PFSK-1 (cell line): ENCODE measurements at regions not wholly inside any gene's neighbourhood (a gene's known extent, or its start where the extent isn't known, plus 50 kb on each side); places are given as distances from the start of the nearest gene placed in this dataset.

ENCODE experiments used
- FOXP2 ChIP-seq: optimal IDR thresholded peaks from 2 replicates; pipeline ENCODE3; 2011; ENCODE audit warnings: borderline replicate concordance, control low read depth, inconsistent platforms; ENCODE audit not compliant: insufficient read depth; ENCODE audit errors: extremely low read length, extremely low read depth
- POLR2AphosphoS5 ChIP-seq: IDR thresholded peaks from 2 replicates; pipeline ENCODE4 v1.6.1; 2012; ENCODE audit warnings: low read depth, mild to moderate bottlenecking, control low read depth, low read length, moderate library complexity
- SIN3A ChIP-seq: IDR thresholded peaks from 2 replicates; pipeline ENCODE4 v1.6.1; 2012; ENCODE audit warnings: mild to moderate bottlenecking, low read length, moderate library complexity, borderline replicate concordance; ENCODE audit not compliant: insufficient read depth
- TAF1 ChIP-seq: IDR thresholded peaks from 2 replicates; pipeline ENCODE4 v1.6.1; 2012; ENCODE audit warnings: low read length, control low read depth, borderline replicate concordance; ENCODE audit not compliant: insufficient read depth
- TF ChIP-seq, protein P1 (sequence below), 2 experiments: IDR thresholded peaks; 2 replicates each; pipeline versions ENCODE4 v1.6.1 to v1.8.0; 2011 to 2012; ENCODE audit warnings: low read depth in 2 of 2, low read length in 2 of 2, control low read depth in 1 of 2, inconsistent platforms in 1 of 2, mild to moderate bottlenecking in 1 of 2, moderate library complexity in 1 of 2; ENCODE audit not compliant: insufficient read depth in 1 of 2

DNA sequence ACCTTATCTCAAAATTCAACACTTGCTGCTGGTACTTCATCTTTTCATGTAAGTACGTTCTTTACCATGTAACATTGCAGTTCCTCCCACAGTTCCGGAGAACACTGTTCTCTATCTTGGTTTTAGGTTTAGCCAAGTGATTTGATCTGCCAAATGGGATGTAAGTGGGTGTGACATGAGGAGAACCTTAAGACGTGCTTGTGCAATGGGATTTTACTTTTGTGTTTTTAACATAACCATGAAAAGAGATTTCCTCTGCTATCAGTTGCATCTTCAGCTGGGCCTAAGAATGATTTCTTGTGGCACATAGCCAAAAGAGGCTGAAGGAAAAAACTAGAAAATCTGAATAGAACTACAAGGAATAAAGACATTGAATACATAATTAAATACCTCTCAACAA lies 894.5 kb upstream of the ALCAM start:
- TF ChIP-seq TAF1, result no peak
- TF ChIP-seq POLR2AphosphoS5, result no peak
- TF ChIP-seq, protein P1, sequence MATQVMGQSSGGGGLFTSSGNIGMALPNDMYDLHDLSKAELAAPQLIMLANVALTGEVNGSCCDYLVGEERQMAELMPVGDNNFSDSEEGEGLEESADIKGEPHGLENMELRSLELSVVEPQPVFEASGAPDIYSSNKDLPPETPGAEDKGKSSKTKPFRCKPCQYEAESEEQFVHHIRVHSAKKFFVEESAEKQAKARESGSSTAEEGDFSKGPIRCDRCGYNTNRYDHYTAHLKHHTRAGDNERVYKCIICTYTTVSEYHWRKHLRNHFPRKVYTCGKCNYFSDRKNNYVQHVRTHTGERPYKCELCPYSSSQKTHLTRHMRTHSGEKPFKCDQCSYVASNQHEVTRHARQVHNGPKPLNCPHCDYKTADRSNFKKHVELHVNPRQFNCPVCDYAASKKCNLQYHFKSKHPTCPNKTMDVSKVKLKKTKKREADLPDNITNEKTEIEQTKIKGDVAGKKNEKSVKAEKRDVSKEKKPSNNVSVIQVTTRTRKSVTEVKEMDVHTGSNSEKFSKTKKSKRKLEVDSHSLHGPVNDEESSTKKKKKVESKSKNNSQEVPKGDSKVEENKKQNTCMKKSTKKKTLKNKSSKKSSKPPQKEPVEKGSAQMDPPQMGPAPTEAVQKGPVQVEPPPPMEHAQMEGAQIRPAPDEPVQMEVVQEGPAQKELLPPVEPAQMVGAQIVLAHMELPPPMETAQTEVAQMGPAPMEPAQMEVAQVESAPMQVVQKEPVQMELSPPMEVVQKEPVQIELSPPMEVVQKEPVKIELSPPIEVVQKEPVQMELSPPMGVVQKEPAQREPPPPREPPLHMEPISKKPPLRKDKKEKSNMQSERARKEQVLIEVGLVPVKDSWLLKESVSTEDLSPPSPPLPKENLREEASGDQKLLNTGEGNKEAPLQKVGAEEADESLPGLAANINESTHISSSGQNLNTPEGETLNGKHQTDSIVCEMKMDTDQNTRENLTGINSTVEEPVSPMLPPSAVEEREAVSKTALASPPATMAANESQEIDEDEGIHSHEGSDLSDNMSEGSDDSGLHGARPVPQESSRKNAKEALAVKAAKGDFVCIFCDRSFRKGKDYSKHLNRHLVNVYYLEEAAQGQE (IDR thresholded peaks at IDR 0.05; ENCODE audit: insufficient read depth in 1 of 2, low read depth in 2 of 2, low read length in 2 of 2), result no peak
- no peak for TF ChIP-seq SIN3A
- TF ChIP-seq FOXP2, result no peak
